AG04449 (cell line): ENCODE measurements at regions not wholly inside any gene's neighbourhood (a gene's known extent, or its start where the extent isn't known, plus 50 kb on each side); places are given as distances from the start of the nearest gene placed in this dataset.
A peak's percentile ranks its signal among the peaks of the same experiment; 100 is the strongest.

Experiments
- CTCF ChIA-PET: fragments of 350-600 bp; formaldehyde crosslinking; extraction: SDS; loops from one replicate; lab custom pipeline; 2021; ENCODE audit warnings: antibody characterized with exemption; lab: Yijun Ruan, JAX
- POLR2A ChIA-PET: fragments of 400-600, 350-600 bp; formaldehyde crosslinking; extraction: SDS; loops from one replicate; lab custom pipeline; 2020; ENCODE audit warnings: antibody characterized with exemption, inconsistent platforms; lab: Yijun Ruan, JAX
- DNase-seq: peaks from one replicate; pipeline ENCODE4 v3.0.0-alpha.2; 2010; ENCODE audit warnings: low read depth, low spot score
- H3K4me3 ChIP-seq: 2 replicates; pipeline ENCODE4 v1.5.1; 2011; ENCODE audit warnings: low read depth, mild to moderate bottlenecking, control low read depth, low read length
- CTCF ChIP-seq: IDR thresholded peaks from one replicate; pipeline ENCODE4 v1.5.1; 2011; ENCODE audit warnings: mild to moderate bottlenecking, moderate library complexity, low read length, control low read depth, inconsistent platforms; ENCODE audit not compliant: insufficient read depth; ENCODE audit errors: missing control alignments

GRCh38 chr2:217178341-217178740 is 318.5 kb upstream of the TNP1 start:
- no peak overlapping the region for H3K4me3 ChIP-seq
- ChIA-PET CTCF (interaction anchor here (0.9 to 1.4 kb wide), 3 partner anchors 12 to 497 kb away, joined by 3 to 8 read pairs (median 3); no protein-coding TSS in a partner anchor), POLR2A (no interaction called here)
- no peak for DNase-seq
- TF ChIP-seq CTCF: no peak

- POLR2A ChIA-PET: no interaction called here
- CTCF ChIA-PET: interaction anchor here (0.9 to 1.4 kb wide), 3 partner anchors 12 to 496 kb away, joined by 3 to 8 read pairs (median 3); no protein-coding TSS in a partner anchor
- H3K4me3 ChIP-seq: no peak overlapping the region
- DNase-seq: no peak
- TF ChIP-seq CTCF: no peak
Observed at GRCh38 chr2:217177720-217178119, 317.9 kb upstream of the TNP1 start.

DNA sequence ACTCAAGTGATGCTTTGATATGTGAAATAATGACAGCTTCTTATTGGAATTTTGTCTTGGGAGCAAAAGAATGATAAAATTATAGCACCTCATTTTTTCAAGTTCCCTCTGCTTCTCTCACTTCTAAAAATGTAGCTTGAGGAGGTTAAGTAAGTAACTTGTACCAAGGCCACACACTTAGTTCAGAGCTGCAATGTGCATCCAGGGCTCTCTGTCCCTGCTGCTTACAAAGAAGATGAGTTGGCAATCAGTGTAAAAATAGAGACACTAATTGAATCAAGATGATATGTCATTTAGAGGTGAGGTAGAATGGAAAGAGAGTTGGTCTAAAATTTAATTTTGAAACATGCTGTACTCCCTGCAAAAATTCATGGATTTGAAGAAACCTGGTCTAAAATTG is 312.0 kb upstream of the TNP1 start:
- POLR2A ChIA-PET: no interaction called here
- TF ChIP-seq CTCF: no peak
- no peak overlapping the region for H3K4me3 ChIP-seq
- no peak for DNase-seq
- CTCF ChIA-PET: interaction anchor here (0.8 to 4.2 kb wide), 11 partner anchors 7 to 541 kb away, joined by 3 to 15 read pairs (median 4); no protein-coding TSS in a partner anchor

GRCh38 chr2:217168496-217168895 is 308.6 kb upstream of the TNP1 start:
- CTCF ChIA-PET: interaction anchor here (1.0 to 5.6 kb wide), 3 partner anchors 163 to 473 kb away, joined by 3 to 122 read pairs (median 6); partner anchors contain the start of gene IGFBP5
- POLR2A ChIA-PET: no interaction called here
- no peak overlapping the region for H3K4me3 ChIP-seq
- DNase-seq: no peak
- no peak for TF ChIP-seq CTCF

DNA sequence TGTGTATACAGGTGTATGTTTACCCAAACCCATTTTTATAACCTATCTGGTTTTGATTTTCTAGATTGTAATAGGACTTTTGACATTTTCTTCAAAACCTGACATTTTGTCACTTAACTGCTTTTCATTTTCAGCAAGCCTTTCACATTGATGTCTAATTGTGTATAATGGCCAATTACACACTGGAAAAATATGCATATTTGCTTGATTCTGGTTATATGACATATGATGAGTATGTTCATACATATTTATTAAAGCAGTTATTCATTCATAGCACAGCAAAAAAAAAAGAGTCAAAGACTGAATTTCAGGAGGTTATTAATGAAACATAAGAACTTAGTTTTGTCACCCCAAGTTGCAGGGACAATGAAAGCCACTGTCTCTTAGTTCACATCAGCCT is 307.7 kb upstream of the TNP1 start:
- no peak for DNase-seq
- CTCF ChIA-PET: interaction anchor here (1.9 to 5.6 kb wide), 4 partner anchors 8 to 545 kb away, joined by 13 to 122 read pairs (median 14); partner anchors contain the start of gene IGFBP5
- no peak overlapping the region for H3K4me3 ChIP-seq
- POLR2A ChIA-PET: no interaction called here
- no peak for TF ChIP-seq CTCF

- DNase-seq: no peak
- CTCF ChIA-PET: interaction anchor here (0.6 to 5.6 kb wide), 44 partner anchors 9 to 547 kb away, joined by 3 to 122 read pairs (median 4); partner anchors contain the start of gene IGFBP5
- POLR2A ChIA-PET: interaction anchor here (0.6 kb wide), 2 partner anchors 391 to 699 kb away, joined by 3 to 5 read pairs; no protein-coding TSS in a partner anchor
- H3K4me3 ChIP-seq: no peak overlapping the region
- peak; percentile 40 for TF ChIP-seq CTCF
Observed at GRCh38 chr2:217166241-217166850, 306.5 kb upstream of the TNP1 start.
